ENCODE measurements at regions not wholly inside any gene's neighbourhood (a gene's known extent, or its start where the extent isn't known, plus 50 kb on each side); places are given as distances from the start of the nearest gene placed in this dataset.

DNA sequence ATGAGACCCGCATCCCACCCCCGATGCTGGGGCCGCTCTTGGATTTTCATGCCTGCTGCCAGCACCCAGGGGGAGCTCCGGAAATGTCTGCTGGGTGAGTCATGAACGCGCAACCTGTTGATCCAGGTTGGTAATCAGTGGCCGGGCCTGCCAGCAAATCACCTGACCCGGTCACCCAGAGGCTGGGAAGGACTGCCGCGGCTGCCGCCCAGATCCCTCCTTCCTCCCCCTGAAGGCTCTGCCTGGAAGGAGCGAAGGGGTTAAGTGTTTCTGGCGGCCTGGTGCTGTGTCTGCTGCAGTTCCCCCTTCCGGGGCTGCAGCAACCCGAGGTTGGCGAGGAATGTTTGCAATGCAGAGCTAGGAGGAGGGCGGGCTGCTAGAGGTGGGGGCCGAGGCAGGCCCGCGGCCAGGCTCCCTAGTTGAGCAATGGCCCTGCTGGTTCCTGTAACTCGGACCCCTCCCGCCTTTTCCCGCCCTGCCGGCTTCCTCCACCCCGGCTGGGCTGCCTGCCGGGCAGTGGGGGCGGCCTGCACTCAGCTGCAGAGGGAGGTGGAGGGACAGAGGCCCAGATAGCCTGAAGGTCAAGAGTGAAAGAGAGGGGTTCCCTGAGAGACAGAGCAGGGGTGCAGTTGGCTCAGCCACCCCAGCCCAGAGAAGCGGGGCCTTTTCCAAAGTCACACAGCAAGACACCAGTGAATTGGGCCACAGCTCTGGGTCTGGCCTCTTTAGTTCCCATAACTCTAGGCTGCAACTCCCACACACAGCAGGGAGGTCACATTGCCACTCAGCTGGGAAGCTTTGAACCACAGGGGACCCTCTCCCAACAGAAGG is 156.3 kb upstream of the IER5L start:
- no peaks in the 10 kb centered on the region for H3K36me3 ChIP-seq (ENCODE audit: insufficient read depth, low read length)
- peak overlapping the region; percentile 44 for H3K9ac ChIP-seq (ENCODE audit: low read depth, low read length)
- no peaks in the 10 kb centered on the region for H3K9me3 ChIP-seq (ENCODE audit: control insufficient read depth, insufficient read depth, low read length)

GRCh38 chr9:129333617-129334104 is 155.6 kb upstream of the IER5L start:
- Histone ChIP-seq H3K36me3 (ENCODE audit: insufficient read depth, low read length) (no peaks in the 10 kb centered on the region), H3K9me3 (ENCODE audit: control insufficient read depth, insufficient read depth, low read length) (no peaks in the 10 kb centered on the region), H3K4me1 (ENCODE audit: insufficient read depth, low read length) (peaks cover 24% of the 10 kb centered on the region), H3K9ac (ENCODE audit: low read depth, low read length) (peak overlapping the region; percentile 17)

More for the DNA sequence above, 156.3 kb upstream of the IER5L start:
- H3K4me1 ChIP-seq (ENCODE audit: insufficient read depth, low read length), result peaks cover 31% of the 10 kb centered on the region

DNA sequence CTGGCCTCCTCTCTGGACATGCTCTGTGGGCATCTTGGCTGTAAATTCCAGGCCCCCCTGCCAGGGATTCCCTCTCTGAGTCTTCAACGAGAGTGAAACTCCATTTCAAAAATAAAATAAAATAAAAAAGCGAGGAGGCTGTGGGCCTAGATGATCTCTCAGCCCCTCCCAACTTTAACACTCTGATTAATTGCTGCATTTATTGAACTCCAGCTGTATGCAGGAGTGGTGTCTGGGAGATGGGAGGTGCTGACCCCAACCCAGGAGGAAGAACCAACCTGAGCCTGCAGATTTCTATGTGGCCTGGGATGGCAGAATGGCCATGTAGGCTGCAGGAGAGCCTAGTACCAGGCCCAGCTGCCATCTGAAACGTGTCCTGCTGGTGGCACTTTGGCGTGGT is 154.5 kb upstream of the IER5L start:
- Histone ChIP-seq H3K9ac (ENCODE audit: low read depth, low read length) (no peak overlapping the region), H3K9me3 (ENCODE audit: control insufficient read depth, insufficient read depth, low read length) (no peaks in the 10 kb centered on the region), H3K4me1 (ENCODE audit: insufficient read depth, low read length) (peaks cover 24% of the 10 kb centered on the region), H3K36me3 (ENCODE audit: insufficient read depth, low read length) (no peaks in the 10 kb centered on the region)

DNA sequence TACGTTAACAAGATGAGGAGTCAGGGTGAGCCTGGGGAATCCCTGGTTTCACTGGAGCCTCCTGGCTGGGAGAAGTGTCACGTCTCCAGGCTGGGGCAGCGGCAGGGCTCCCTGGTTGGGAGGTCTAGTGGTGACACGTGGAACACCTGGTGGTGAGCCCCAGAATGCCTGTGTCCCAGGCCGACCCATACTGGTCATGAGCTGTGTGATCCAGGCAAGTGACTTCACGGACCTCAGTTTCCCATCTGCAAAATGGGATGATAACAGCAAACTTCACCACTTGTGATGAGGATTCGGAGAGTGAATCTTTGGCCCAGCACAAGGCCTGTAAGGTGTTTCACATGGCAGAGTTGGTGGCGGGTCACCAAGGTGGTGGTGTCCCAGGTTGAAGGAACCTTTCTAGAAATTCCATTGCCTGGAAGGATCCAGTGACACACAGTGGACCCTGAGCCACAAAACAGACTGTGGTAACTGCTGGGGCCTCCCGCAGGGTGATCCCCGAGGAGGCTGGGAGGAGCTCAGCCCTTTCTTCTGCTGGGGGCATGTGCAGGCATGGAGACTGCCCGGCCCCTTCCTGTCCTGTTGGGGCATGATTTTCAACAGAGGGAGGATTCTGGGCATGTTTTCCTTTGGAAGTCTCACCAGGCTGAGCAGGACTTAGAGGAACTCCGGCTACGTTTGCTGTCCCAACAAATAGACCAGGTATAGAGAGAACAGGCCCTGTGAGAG is 153.9 kb upstream of the IER5L start:
- Histone ChIP-seq H3K9me3 (ENCODE audit: control insufficient read depth, insufficient read depth, low read length) (no peaks in the 10 kb centered on the region), H3K9ac (ENCODE audit: low read depth, low read length) (no peak overlapping the region), H3K4me1 (ENCODE audit: insufficient read depth, low read length) (peaks cover 24% of the 10 kb centered on the region), H3K36me3 (ENCODE audit: insufficient read depth, low read length) (no peaks in the 10 kb centered on the region)

DNA sequence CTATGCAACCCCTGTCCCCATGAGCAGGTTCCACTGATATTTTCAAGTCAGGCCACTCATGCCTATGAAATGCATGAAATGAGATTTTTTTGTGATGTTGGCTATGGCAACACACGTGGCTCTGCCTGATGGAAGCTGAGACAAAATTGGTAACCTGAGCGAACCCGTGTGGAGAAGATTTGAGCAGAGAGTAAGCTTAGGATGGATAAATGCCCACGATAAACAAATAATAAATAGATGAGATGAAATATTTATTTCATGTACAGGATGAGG is 153.4 kb upstream of the IER5L start:
- Histone ChIP-seq H3K9ac (ENCODE audit: low read depth, low read length) (no peak overlapping the region), H3K36me3 (ENCODE audit: insufficient read depth, low read length) (no peaks in the 10 kb centered on the region), H3K4me1 (ENCODE audit: insufficient read depth, low read length) (peaks cover 24% of the 10 kb centered on the region), H3K9me3 (ENCODE audit: control insufficient read depth, insufficient read depth, low read length) (no peaks in the 10 kb centered on the region)

- Histone ChIP-seq H3K9ac (ENCODE audit: low read depth, low read length) (no peak overlapping the region), H3K4me1 (ENCODE audit: insufficient read depth, low read length) (peaks cover 18% of the 10 kb centered on the region), H3K9me3 (ENCODE audit: control insufficient read depth, insufficient read depth, low read length) (no peaks in the 10 kb centered on the region), H3K36me3 (ENCODE audit: insufficient read depth, low read length) (no peaks in the 10 kb centered on the region)
These were observed 152.8 kb upstream of the IER5L start for GRCh38 chr9:129330711-129331492.

DNA sequence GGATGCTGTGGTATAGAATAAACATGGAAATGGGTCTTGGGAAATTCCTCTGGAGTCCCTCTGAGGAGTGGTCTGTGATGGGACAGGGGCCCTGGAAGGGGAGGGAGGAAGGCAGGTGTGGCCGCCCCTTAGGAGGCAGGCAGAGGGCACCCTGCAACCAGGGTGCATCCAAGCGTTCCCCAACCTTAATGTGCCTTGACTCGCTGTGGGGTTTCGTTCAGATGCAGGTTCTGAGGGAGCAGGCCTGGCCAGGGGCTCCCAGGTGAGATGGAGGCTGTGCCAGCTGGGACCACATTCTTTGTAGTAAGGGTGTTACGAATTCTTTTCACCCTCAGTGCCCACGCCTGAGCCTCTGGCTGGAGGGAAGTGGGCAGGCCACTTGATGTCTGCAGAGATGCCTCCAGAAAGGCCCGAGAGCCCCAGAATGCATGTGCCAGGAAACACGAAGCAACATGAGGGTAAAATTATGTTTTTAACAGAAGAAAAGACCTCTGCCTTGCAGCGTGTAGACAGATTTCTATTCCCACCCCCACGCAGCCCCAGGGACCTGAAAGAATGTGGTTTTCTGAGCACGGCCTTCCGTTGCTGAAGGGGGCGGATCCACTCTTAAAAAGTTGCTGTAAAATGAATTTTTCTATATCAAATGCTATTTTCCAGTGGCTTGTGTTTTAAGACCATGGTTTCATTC is 150.4 kb upstream of the IER5L start:
- peaks cover 4% of the 10 kb centered on the region for H3K4me1 ChIP-seq (ENCODE audit: insufficient read depth, low read length)
- no peak overlapping the region for H3K9ac ChIP-seq (ENCODE audit: low read depth, low read length)
- H3K9me3 ChIP-seq (ENCODE audit: control insufficient read depth, insufficient read depth, low read length), result no peaks in the 10 kb centered on the region
- no peaks in the 10 kb centered on the region for H3K36me3 ChIP-seq (ENCODE audit: insufficient read depth, low read length)

DNA sequence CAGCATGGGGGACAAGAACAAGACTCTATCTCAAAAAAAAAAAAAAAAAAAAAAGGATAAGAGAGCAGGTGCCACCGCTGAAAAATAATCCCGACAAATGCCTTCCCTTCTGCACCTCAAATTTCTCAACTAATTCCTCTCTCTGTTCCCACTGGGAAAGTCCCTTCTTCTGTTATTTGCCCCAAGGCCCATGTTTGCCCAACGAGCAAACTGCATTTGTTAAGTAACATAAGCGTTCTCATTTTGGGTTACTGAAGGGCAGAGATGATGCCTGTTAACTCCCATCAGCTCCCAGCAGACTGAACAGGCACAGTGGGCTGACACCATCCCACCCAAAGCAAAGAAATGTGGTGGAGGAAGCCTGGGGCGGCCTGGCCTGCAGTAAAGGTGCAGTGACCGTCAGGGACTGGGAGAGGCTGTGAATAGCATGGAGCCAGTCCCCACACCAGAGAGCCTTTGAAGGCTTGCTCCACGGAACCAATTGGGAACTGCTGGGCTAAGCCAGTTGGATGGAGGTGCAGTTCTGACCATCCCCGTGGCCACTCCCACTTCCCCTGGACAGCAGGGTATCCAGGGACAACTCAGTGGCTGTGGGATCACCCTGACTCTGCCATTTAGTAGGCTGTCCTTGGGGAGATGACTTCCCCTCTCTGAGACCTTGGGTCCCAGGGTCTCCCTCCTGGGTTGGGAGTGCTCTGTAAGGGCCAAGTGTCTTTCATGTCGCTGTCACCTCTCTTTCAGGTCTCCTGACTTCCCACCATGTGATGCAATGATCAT is 149.7 kb upstream of the IER5L start:
- H3K9me3 ChIP-seq (ENCODE audit: control insufficient read depth, insufficient read depth, low read length), result no peaks in the 10 kb centered on the region
- H3K9ac ChIP-seq (ENCODE audit: low read depth, low read length), result no peak overlapping the region
- peaks cover 1% of the 10 kb centered on the region for H3K4me1 ChIP-seq (ENCODE audit: insufficient read depth, low read length)
- H3K36me3 ChIP-seq (ENCODE audit: insufficient read depth, low read length), result no peaks in the 10 kb centered on the region

GRCh38 chr9:129326061-129327005 is 148.3 kb upstream of the IER5L start:
- Histone ChIP-seq H3K36me3 (ENCODE audit: insufficient read depth, low read length) (no peaks in the 10 kb centered on the region), H3K9me3 (ENCODE audit: control insufficient read depth, insufficient read depth, low read length) (no peaks in the 10 kb centered on the region), H3K9ac (ENCODE audit: low read depth, low read length) (no peak overlapping the region), H3K4me1 (ENCODE audit: insufficient read depth, low read length) (peaks cover 6% of the 10 kb centered on the region)

- Histone ChIP-seq H3K9me3 (ENCODE audit: control insufficient read depth, insufficient read depth, low read length) (no peaks in the 10 kb centered on the region), H3K9ac (ENCODE audit: low read depth, low read length) (no peak overlapping the region), H3K4me1 (ENCODE audit: insufficient read depth, low read length) (peaks cover 12% of the 10 kb centered on the region), H3K36me3 (ENCODE audit: insufficient read depth, low read length) (no peaks in the 10 kb centered on the region)
These were observed 146.9 kb upstream of the IER5L start for GRCh38 chr9:129324808-129325502.

GRCh38 chr9:129323999-129324553 is 146.0 kb upstream of the IER5L start:
- H3K9ac ChIP-seq (ENCODE audit: low read depth, low read length), result no peak overlapping the region
- H3K9me3 ChIP-seq (ENCODE audit: control insufficient read depth, insufficient read depth, low read length), result no peaks in the 10 kb centered on the region
- peaks cover 14% of the 10 kb centered on the region for H3K4me1 ChIP-seq (ENCODE audit: insufficient read depth, low read length)
- H3K36me3 ChIP-seq (ENCODE audit: insufficient read depth, low read length), result no peaks in the 10 kb centered on the region

DNA sequence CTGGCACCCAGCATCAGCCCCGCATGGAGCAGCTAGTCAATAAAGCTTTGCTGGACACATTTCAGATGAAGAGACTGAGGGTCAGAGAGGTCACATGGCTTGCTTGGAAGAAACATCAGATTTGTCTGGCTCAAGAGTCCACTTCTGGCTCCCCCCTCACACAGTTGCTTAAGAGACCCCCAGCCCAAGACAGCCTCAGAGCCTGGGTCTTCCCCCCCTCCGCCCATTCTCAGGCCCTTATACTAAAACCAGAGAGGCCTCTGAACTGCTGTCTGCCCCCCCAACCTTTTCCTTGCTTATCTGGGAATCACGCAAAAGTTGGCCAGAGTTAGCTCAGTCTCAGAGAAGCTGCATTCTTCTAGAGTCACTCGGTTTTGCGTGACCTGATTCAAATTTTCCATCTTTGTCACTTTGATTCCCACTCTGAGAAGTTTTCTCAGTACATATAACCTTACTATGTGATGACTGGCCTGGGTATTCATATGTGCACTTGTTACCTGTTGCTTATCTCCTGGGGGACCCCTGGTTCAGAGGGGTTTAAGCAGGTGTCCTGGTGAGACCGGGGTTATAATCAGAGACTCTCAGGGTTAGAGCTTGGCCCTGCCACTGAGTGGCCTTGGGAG is 145.4 kb upstream of the IER5L start:
- H3K9me3 ChIP-seq (ENCODE audit: control insufficient read depth, insufficient read depth, low read length), result no peaks in the 10 kb centered on the region
- no peak overlapping the region for H3K9ac ChIP-seq (ENCODE audit: low read depth, low read length)
- no peaks in the 10 kb centered on the region for H3K36me3 ChIP-seq (ENCODE audit: insufficient read depth, low read length)
- H3K4me1 ChIP-seq (ENCODE audit: insufficient read depth, low read length), result peaks cover 14% of the 10 kb centered on the region

All from ES-I3 (cell line).